Activated CD8-positive, alpha-beta T cell treated with anti-CD3 and anti-CD28 coated beads, Interleukin-2, amount 10 ng/mL, durations not matched to agents 7 days and 5 days (primary cell): ENCODE measurements at regions not wholly inside any gene's neighbourhood (a gene's known extent, or its start where the extent isn't known, plus 50 kb on each side); places are given as distances from the start of the nearest gene placed in this dataset.

Experiments
- ATAC-seq: fragments of 150-1000 bp; cut with Tn5 transposase; one replicate; pipeline ENCODE4 v1.10.0; 2021; ENCODE audit warnings: moderate library complexity
- CTCF ChIA-PET: fragments of 350-600 bp; sonication (Branson Sonifier 250); formaldehyde crosslinking; loops from one replicate; lab custom pipeline; 2021; ENCODE audit warnings: antibody characterized with exemption; lab: Charles Lee
- POLR2A ChIA-PET: fragments of 350-600 bp; sonication (Branson Sonifier 250); formaldehyde crosslinking; loops from one replicate; lab custom pipeline; 2021; ENCODE audit warnings: antibody characterized with exemption; lab: Charles Lee
- DNase-seq: peaks from one replicate; pipeline ENCODE4 v3.0.0-alpha.2; 2020
- H3K27ac Mint-ChIP-seq: one replicate; pipeline ENCODE4 v1.8.0; 2021; ENCODE audit warnings: mild to moderate bottlenecking, mixed read lengths
- H3K27me3 Mint-ChIP-seq: one replicate; pipeline ENCODE4 v1.8.0; 2021; ENCODE audit warnings: low read depth, mixed read lengths
- H3K36me3 Mint-ChIP-seq: one replicate; pipeline ENCODE4 v1.8.0; 2021; ENCODE audit warnings: low read depth, mixed read lengths
- H3K4me1 Mint-ChIP-seq: one replicate; pipeline ENCODE4 v1.8.0; 2021; ENCODE audit warnings: low read depth, mixed read lengths
- H3K4me3 Mint-ChIP-seq: one replicate; pipeline ENCODE4 v1.8.0; 2021; ENCODE audit warnings: mild to moderate bottlenecking, mixed read lengths
- H3K9me3 Mint-ChIP-seq: one replicate; pipeline ENCODE4 v1.8.0; 2022; ENCODE audit warnings: mixed read lengths; ENCODE audit not compliant: insufficient read depth

- no peak overlapping the region for H3K27ac Mint-ChIP-seq
- no peaks in the 10 kb centered on the region for H3K9me3 Mint-ChIP-seq
- peaks cover 6% of the 10 kb centered on the region for H3K4me1 Mint-ChIP-seq
- CTCF ChIA-PET = no interaction called here
- H3K36me3 Mint-ChIP-seq = no peaks in the 10 kb centered on the region
- no peak overlapping the region for H3K4me3 Mint-ChIP-seq
- DNase-seq (no peak), ATAC-seq (no peak)
- POLR2A ChIA-PET = no interaction called here
- no peaks in the 10 kb centered on the region for H3K27me3 Mint-ChIP-seq
Observed at GRCh38 chr2:147327613-147328012, 517.2 kb upstream of the ACVR2A start.

GRCh38 chr2:147325990-147326389 lies 518.8 kb upstream of the ACVR2A start:
- Mint-ChIP-seq H3K27me3 (no peaks in the 10 kb centered on the region), H3K4me1 (peaks cover 6% of the 10 kb centered on the region), H3K36me3 (no peaks in the 10 kb centered on the region), H3K27ac (no peak overlapping the region), H3K9me3 (no peaks in the 10 kb centered on the region), H3K4me3 (no peak overlapping the region)
- POLR2A ChIA-PET = no interaction called here
- CTCF ChIA-PET = no interaction called here
- DNase-seq (no peak), ATAC-seq (no peak)

GRCh38 chr2:147320146-147320545 lies 524.7 kb upstream of the ACVR2A start:
- Mint-ChIP-seq H3K9me3 (peaks cover 20% of the 10 kb centered on the region), H3K36me3 (peaks cover 1% of the 10 kb centered on the region), H3K4me3 (no peak overlapping the region), H3K27me3 (no peaks in the 10 kb centered on the region), H3K4me1 (no peaks in the 10 kb centered on the region), H3K27ac (no peak overlapping the region)
- CTCF ChIA-PET = no interaction called here
- POLR2A ChIA-PET = no interaction called here
- ATAC-seq (no peak), DNase-seq (no peak)

GRCh38 chr2:147311058-147311430 lies 533.8 kb upstream of the ACVR2A start:
- no peaks in the 10 kb centered on the region for H3K9me3 Mint-ChIP-seq
- no peak overlapping the region for H3K4me3 Mint-ChIP-seq
- H3K36me3 Mint-ChIP-seq = no peaks in the 10 kb centered on the region
- H3K4me1 Mint-ChIP-seq = no peaks in the 10 kb centered on the region
- H3K27me3 Mint-ChIP-seq = no peaks in the 10 kb centered on the region
- no peak overlapping the region for H3K27ac Mint-ChIP-seq
- DNase-seq (no peak), ATAC-seq (no peak)
- POLR2A ChIA-PET = no interaction called here
- CTCF ChIA-PET = no interaction called here

- Mint-ChIP-seq H3K4me1 (no peaks in the 10 kb centered on the region), H3K27ac (no peak overlapping the region), H3K4me3 (no peak overlapping the region), H3K36me3 (no peaks in the 10 kb centered on the region), H3K9me3 (no peaks in the 10 kb centered on the region), H3K27me3 (no peaks in the 10 kb centered on the region)
- POLR2A ChIA-PET = no interaction called here
- no peak for ATAC-seq
- no peak for DNase-seq
- CTCF ChIA-PET = no interaction called here
Observed at GRCh38 chr2:147310335-147311057, 534.3 kb upstream of the ACVR2A start.

- CTCF ChIA-PET = no interaction called here
- no peak overlapping the region for H3K4me3 Mint-ChIP-seq
- no peaks in the 10 kb centered on the region for H3K36me3 Mint-ChIP-seq
- POLR2A ChIA-PET = no interaction called here
- H3K9me3 Mint-ChIP-seq = peaks cover 12% of the 10 kb centered on the region
- H3K27me3 Mint-ChIP-seq = no peaks in the 10 kb centered on the region
- peaks cover 17% of the 10 kb centered on the region for H3K4me1 Mint-ChIP-seq
- DNase-seq = peak; percentile 20
- ATAC-seq = peak; percentile 61
- peak overlapping the region; percentile 71 for H3K27ac Mint-ChIP-seq
Observed at GRCh38 chr2:147297820-147298219, 547.0 kb upstream of the ACVR2A start.

GRCh38 chr2:147294825-147295392 lies 549.9 kb upstream of the ACVR2A start:
- CTCF ChIA-PET = no interaction called here
- Mint-ChIP-seq H3K27ac (no peak overlapping the region), H3K4me3 (no peak overlapping the region), H3K36me3 (no peaks in the 10 kb centered on the region), H3K4me1 (peaks cover 17% of the 10 kb centered on the region), H3K27me3 (no peaks in the 10 kb centered on the region), H3K9me3 (peaks cover 12% of the 10 kb centered on the region)
- ATAC-seq (no peak), DNase-seq (no peak)
- POLR2A ChIA-PET = no interaction called here

GRCh38 chr2:147293991-147294824 lies 550.6 kb upstream of the ACVR2A start:
- peak overlapping the region; percentile 35 for H3K27ac Mint-ChIP-seq
- peaks cover 17% of the 10 kb centered on the region for H3K4me1 Mint-ChIP-seq
- POLR2A ChIA-PET = no interaction called here
- no peaks in the 10 kb centered on the region for H3K36me3 Mint-ChIP-seq
- CTCF ChIA-PET = no interaction called here
- H3K27me3 Mint-ChIP-seq = no peaks in the 10 kb centered on the region
- no peak for ATAC-seq
- no peak for DNase-seq
- H3K4me3 Mint-ChIP-seq = no peak overlapping the region
- peaks cover 12% of the 10 kb centered on the region for H3K9me3 Mint-ChIP-seq

- H3K9me3 Mint-ChIP-seq = peaks cover 4% of the 10 kb centered on the region
- no peak overlapping the region for H3K4me3 Mint-ChIP-seq
- peaks cover 14% of the 10 kb centered on the region for H3K4me1 Mint-ChIP-seq
- peak overlapping the region; percentile 2 for H3K27ac Mint-ChIP-seq
- CTCF ChIA-PET = interaction anchor here (0.9 kb wide), 1 partner anchor 623 kb away, joined by 3 read pairs; no protein-coding TSS in a partner anchor
- POLR2A ChIA-PET = no interaction called here
- H3K27me3 Mint-ChIP-seq = no peaks in the 10 kb centered on the region
- no peaks in the 10 kb centered on the region for H3K36me3 Mint-ChIP-seq
- DNase-seq = peak; percentile 36
- peak; percentile 76 for ATAC-seq
Observed at GRCh38 chr2:147288131-147288530, 556.7 kb upstream of the ACVR2A start.

- H3K27ac Mint-ChIP-seq = no peak overlapping the region
- H3K9me3 Mint-ChIP-seq = no peaks in the 10 kb centered on the region
- DNase-seq = no peak
- H3K4me1 Mint-ChIP-seq = no peaks in the 10 kb centered on the region
- POLR2A ChIA-PET = no interaction called here
- no peak overlapping the region for H3K4me3 Mint-ChIP-seq
- no peak for ATAC-seq
- CTCF ChIA-PET = no interaction called here
- H3K27me3 Mint-ChIP-seq = no peaks in the 10 kb centered on the region
- H3K36me3 Mint-ChIP-seq = no peaks in the 10 kb centered on the region
Observed at GRCh38 chr2:147275943-147276342, 568.9 kb upstream of the ACVR2A start.

- H3K4me1 Mint-ChIP-seq = no peaks in the 10 kb centered on the region
- H3K36me3 Mint-ChIP-seq = no peaks in the 10 kb centered on the region
- POLR2A ChIA-PET = no interaction called here
- CTCF ChIA-PET = no interaction called here
- DNase-seq (no peak), ATAC-seq (no peak)
- H3K9me3 Mint-ChIP-seq = peaks cover 12% of the 10 kb centered on the region
- H3K27ac Mint-ChIP-seq = no peak overlapping the region
- H3K27me3 Mint-ChIP-seq = no peaks in the 10 kb centered on the region
- H3K4me3 Mint-ChIP-seq = no peak overlapping the region
Observed at GRCh38 chr2:147273628-147274027, 571.2 kb upstream of the ACVR2A start.

- ATAC-seq (no peak), DNase-seq (no peak)
- Mint-ChIP-seq H3K9me3 (peaks cover 15% of the 10 kb centered on the region), H3K27ac (no peak overlapping the region), H3K36me3 (no peaks in the 10 kb centered on the region), H3K4me3 (no peak overlapping the region), H3K27me3 (no peaks in the 10 kb centered on the region), H3K4me1 (no peaks in the 10 kb centered on the region)
- POLR2A ChIA-PET = no interaction called here
- CTCF ChIA-PET = no interaction called here
Observed at GRCh38 chr2:147273106-147273505, 571.7 kb upstream of the ACVR2A start.
